Suprapubic skin (tissue), 4 donors: ENCODE measurements at regions not wholly inside any gene's neighbourhood (a gene's known extent, or its start where the extent isn't known, plus 50 kb on each side); places are given as distances from the start of the nearest gene placed in this dataset.

Source experiments
- DNase-seq, 2 donors: peaks; one replicate each; pipeline ENCODE4 v3.0.0-alpha.2; 2019; ENCODE audit warnings: low spot score in 2 of 2
- H3K27ac ChIP-seq: fragments of 200-600 bp; sonication (generic); one replicate; pipeline ENCODE4 v1.5.1; 2019
- H3K27me3 ChIP-seq: fragments of 200-600 bp; sonication (generic); one replicate; pipeline ENCODE4 v1.5.1; 2019
- H3K36me3 ChIP-seq: fragments of 200-600 bp; sonication (generic); one replicate; pipeline ENCODE4 v1.5.1; 2019
- H3K4me1 ChIP-seq: fragments of 200-600 bp; sonication (generic); one replicate; pipeline ENCODE4 v1.5.1; 2019
- H3K4me3 ChIP-seq: fragments of 200-600 bp; sonication (generic); one replicate; pipeline ENCODE4 v1.5.1; 2019; ENCODE audit warnings: mild to moderate bottlenecking
- H3K9me3 ChIP-seq: fragments of 200-600 bp; sonication (generic); one replicate; pipeline ENCODE4 v1.5.1; 2019
- CTCF ChIP-seq, 2 donors: fragments of 200-600 bp in 1 of 2; fragments of 450-650 bp in 1 of 2; sonication (generic) in 1 of 2; IDR thresholded peaks; one replicate each; pipeline ENCODE4 v1.5.1; 2016 to 2019; ENCODE audit warnings: antibody characterized with exemption in 2 of 2, mild to moderate bottlenecking in 1 of 2, moderate library complexity in 1 of 2
- EP300 ChIP-seq: sonication (generic); formaldehyde crosslinking; IDR thresholded peaks from one replicate; pipeline ENCODE4 v1.6.1; 2017; ENCODE audit warnings: antibody characterized with exemption
- POLR2A ChIP-seq, 2 donors: fragments of 450-650 bp; IDR thresholded peaks; one replicate each; pipeline ENCODE4 v1.6.1; 2017; ENCODE audit warnings: antibody characterized with exemption in 2 of 2, mild to moderate bottlenecking in 2 of 2, moderate library complexity in 2 of 2
- POLR2AphosphoS5 ChIP-seq, 3 donors: sonication (generic); formaldehyde crosslinking; IDR thresholded peaks; one replicate each; pipeline ENCODE4 v1.6.1; 2017; ENCODE audit warnings: antibody characterized with exemption in 3 of 3
- WGBS: methylation state at CpG from one replicate; pipeline ENCODE4 v1.1.5; 2018; 5-methylcytosine and 5-hydroxymethylcytosine counted together

GRCh38 chr5:106673941-106674340 is 996.8 kb downstream of the EFNA5 start:
- Histone ChIP-seq H3K9me3 (no peaks in the 10 kb centered on the region), H3K27ac (no peak overlapping the region), H3K4me3 (no peak overlapping the region), H3K4me1 (no peaks in the 10 kb centered on the region), H3K36me3 (no peaks in the 10 kb centered on the region), H3K27me3 (no peaks in the 10 kb centered on the region)
- no peak for DNase-seq
- TF ChIP-seq POLR2A (IDR thresholded peaks at IDR 0.05) (no peak), EP300 (no peak), CTCF (IDR thresholded peaks at IDR 0.05) (no peak), POLR2AphosphoS5 (IDR thresholded peaks at IDR 0.05) (no peak)
- 49% methylated on average over 1 of the region's 1 CpG for WGBS

- Histone ChIP-seq H3K36me3 (no peaks in the 10 kb centered on the region), H3K27me3 (no peaks in the 10 kb centered on the region), H3K4me1 (peaks cover 3% of the 10 kb centered on the region), H3K27ac (no peak overlapping the region), H3K4me3 (no peak overlapping the region), H3K9me3 (no peaks in the 10 kb centered on the region)
- DNase-seq, result no peak
- WGBS, result 26% methylated on average over 2 of the region's 2 CpGs
- TF ChIP-seq POLR2AphosphoS5 (IDR thresholded peaks at IDR 0.05) (no peak), CTCF (IDR thresholded peaks at IDR 0.05) (no peak), POLR2A (IDR thresholded peaks at IDR 0.05) (no peak), EP300 (no peak)
These were observed 1008.9 kb downstream of the EFNA5 start for GRCh38 chr5:106661866-106662265.

GRCh38 chr5:106660681-106661080 is 1010.1 kb downstream of the EFNA5 start:
- DNase-seq, result no peak
- Histone ChIP-seq H3K27me3 (no peaks in the 10 kb centered on the region), H3K4me3 (no peak overlapping the region), H3K36me3 (no peaks in the 10 kb centered on the region), H3K4me1 (peaks cover 3% of the 10 kb centered on the region), H3K9me3 (no peaks in the 10 kb centered on the region), H3K27ac (no peak overlapping the region)
- TF ChIP-seq CTCF (IDR thresholded peaks at IDR 0.05), result no peak
- TF ChIP-seq EP300, result no peak
- no peak for TF ChIP-seq POLR2AphosphoS5 (IDR thresholded peaks at IDR 0.05)
- no peak for TF ChIP-seq POLR2A (IDR thresholded peaks at IDR 0.05)

GRCh38 chr5:106658150-106658549 is 1012.6 kb downstream of the EFNA5 start:
- H3K9me3 ChIP-seq, result peaks cover 5% of the 10 kb centered on the region
- TF ChIP-seq CTCF (IDR thresholded peaks at IDR 0.05) (no peak), POLR2AphosphoS5 (IDR thresholded peaks at IDR 0.05) (no peak), EP300 (no peak), POLR2A (IDR thresholded peaks at IDR 0.05) (no peak)
- H3K27me3 ChIP-seq, result no peaks in the 10 kb centered on the region
- H3K4me3 ChIP-seq, result no peak overlapping the region
- no peaks in the 10 kb centered on the region for H3K36me3 ChIP-seq
- H3K4me1 ChIP-seq, result peaks cover 3% of the 10 kb centered on the region
- DNase-seq, result no peak
- H3K27ac ChIP-seq, result no peak overlapping the region

GRCh38 chr5:106656821-106657220 is 1013.9 kb downstream of the EFNA5 start:
- Histone ChIP-seq H3K9me3 (peaks cover 5% of the 10 kb centered on the region), H3K4me3 (no peak overlapping the region), H3K27me3 (no peaks in the 10 kb centered on the region), H3K36me3 (no peaks in the 10 kb centered on the region), H3K27ac (no peak overlapping the region), H3K4me1 (peaks cover 3% of the 10 kb centered on the region)
- no peak for TF ChIP-seq POLR2A (IDR thresholded peaks at IDR 0.05)
- TF ChIP-seq CTCF (IDR thresholded peaks at IDR 0.05), result no peak
- no peak for TF ChIP-seq POLR2AphosphoS5 (IDR thresholded peaks at IDR 0.05)
- no peak for TF ChIP-seq EP300
- no peak for DNase-seq
- 76% methylated on average over 2 of the region's 2 CpGs for WGBS
